Gastroesophageal sphincter (tissue), 4 donors: ENCODE measurements at regions not wholly inside any gene's neighbourhood (a gene's known extent, or its start where the extent isn't known, plus 50 kb on each side); places are given as distances from the start of the nearest gene placed in this dataset.

Experiments
- ATAC-seq: fragments of 150-250 bp; one replicate; pipeline ENCODE4 v1.9.1; 2016; ENCODE audit warnings: mild to moderate bottlenecking, moderate library complexity
- H3K27ac ChIP-seq, 4 donors: fragments of 200-600 bp; sonication (generic) in 3 of 4; 1 replicate in 3 of 4; 2 replicates in 1 of 4; pipeline ENCODE4 v1.5.1; 2016 to 2019
- H3K27me3 ChIP-seq: fragments of 200-600 bp; sonication (generic); one replicate; pipeline ENCODE4 v1.5.1; 2019
- H3K36me3 ChIP-seq, 2 donors: fragments of 200-600 bp; sonication (generic); one replicate each; pipeline ENCODE4 v1.5.1; 2019; ENCODE audit warnings: control low read depth in 1 of 2
- H3K4me1 ChIP-seq, 3 donors: fragments of 200-600 bp; sonication (generic); 1 replicate in 2 of 3; 2 replicates in 1 of 3; pipeline ENCODE4 v1.5.1; 2016 to 2019; ENCODE audit warnings: control low read depth in 2 of 3
- H3K4me3 ChIP-seq, 2 donors: fragments of 200-600 bp; sonication (generic); one replicate each; pipeline ENCODE4 v1.5.1; 2019; ENCODE audit warnings: mild to moderate bottlenecking in 1 of 2, moderate library complexity in 1 of 2
- H3K9me3 ChIP-seq, 3 donors: fragments of 200-600 bp; sonication (generic); one replicate each; pipeline ENCODE4 v1.5.1; 2017 to 2019; ENCODE audit warnings: control low read depth in 2 of 3
- CTCF ChIP-seq, 4 experiments: fragments of 200-600 bp in 2 of 4; fragments of 450-650 bp in 2 of 4; sonication (generic) in 1 of 4; IDR thresholded peaks; one replicate each; pipeline ENCODE4 v1.5.1; 2017 to 2019; ENCODE audit warnings: antibody characterized with exemption in 4 of 4, mild to moderate bottlenecking in 2 of 4, moderate library complexity in 2 of 4
- EP300 ChIP-seq: sonication (generic); formaldehyde crosslinking; IDR thresholded peaks from one replicate; pipeline ENCODE4 v1.6.1; 2017; ENCODE audit warnings: antibody characterized with exemption, mild to moderate bottlenecking
- POLR2A ChIP-seq, 2 donors: fragments of 450-650 bp; IDR thresholded peaks; one replicate each; pipeline ENCODE4 v1.6.1; 2017; ENCODE audit warnings: antibody characterized with exemption in 2 of 2, mild to moderate bottlenecking in 2 of 2, moderate library complexity in 1 of 2
- POLR2AphosphoS5 ChIP-seq: sonication (generic); formaldehyde crosslinking; IDR thresholded peaks from one replicate; pipeline ENCODE4 v1.6.1; 2017; ENCODE audit warnings: antibody characterized with exemption
- WGBS, 2 donors: methylation state at CpG; one replicate each; pipeline ENCODE4 v1.1.5; 2018; ENCODE audit warnings: low coverage in 1 of 2; 5-methylcytosine and 5-hydroxymethylcytosine counted together

GRCh38 chr10:21141946-21142492 is 244.9 kb upstream of the NEBL start:
- H3K27ac ChIP-seq = no peak overlapping the region
- TF ChIP-seq EP300 = no peak
- no peak for TF ChIP-seq POLR2AphosphoS5
- TF ChIP-seq CTCF (IDR thresholded peaks at IDR 0.05) = no peak
- no peak for TF ChIP-seq POLR2A (IDR thresholded peaks at IDR 0.05)
- ATAC-seq = no peak
- WGBS, 2 donors = 81 to 82% methylated on average over 2 of the region's 2 CpGs
- no peaks in the 10 kb centered on the region for H3K9me3 ChIP-seq
- H3K4me3 ChIP-seq = no peak overlapping the region
- H3K27me3 ChIP-seq = no peaks in the 10 kb centered on the region
- H3K36me3 ChIP-seq = no peaks in the 10 kb centered on the region
- no peaks in the 10 kb centered on the region for H3K4me1 ChIP-seq

GRCh38 chr10:21138769-21139340 is 241.7 kb upstream of the NEBL start:
- no peak for TF ChIP-seq CTCF (IDR thresholded peaks at IDR 0.05)
- TF ChIP-seq POLR2A (IDR thresholded peaks at IDR 0.05) = no peak
- no peak for TF ChIP-seq EP300
- TF ChIP-seq POLR2AphosphoS5 = no peak
- H3K9me3 ChIP-seq = no peaks in the 10 kb centered on the region
- H3K4me1 ChIP-seq = no peaks in the 10 kb centered on the region
- no peaks in the 10 kb centered on the region for H3K36me3 ChIP-seq
- no peaks in the 10 kb centered on the region for H3K27me3 ChIP-seq
- no peak for ATAC-seq
- no peak overlapping the region for H3K4me3 ChIP-seq
- 34 to 43% methylated on average over 5 to 6 of the region's 6 CpGs for WGBS, 2 donors
- H3K27ac ChIP-seq = no peak overlapping the region

GRCh38 chr10:21135023-21135931 is 238.2 kb upstream of the NEBL start:
- H3K36me3 ChIP-seq = no peaks in the 10 kb centered on the region
- 35 to 61% methylated on average over 7 to 10 of the region's 10 CpGs for WGBS, 2 donors
- no peaks in the 10 kb centered on the region for H3K9me3 ChIP-seq
- no peak for ATAC-seq
- H3K27ac ChIP-seq = no peak overlapping the region
- H3K27me3 ChIP-seq = no peaks in the 10 kb centered on the region
- no peak for TF ChIP-seq POLR2A (IDR thresholded peaks at IDR 0.05)
- TF ChIP-seq POLR2AphosphoS5 = no peak
- TF ChIP-seq EP300 = no peak
- no peak for TF ChIP-seq CTCF (IDR thresholded peaks at IDR 0.05)
- no peak overlapping the region for H3K4me3 ChIP-seq
- no peaks in the 10 kb centered on the region for H3K4me1 ChIP-seq

GRCh38 chr10:21134645-21135022 is 237.5 kb upstream of the NEBL start:
- H3K27ac ChIP-seq = no peak overlapping the region
- no peaks in the 10 kb centered on the region for H3K36me3 ChIP-seq
- no peak for ATAC-seq
- no peaks in the 10 kb centered on the region for H3K27me3 ChIP-seq
- H3K9me3 ChIP-seq = no peaks in the 10 kb centered on the region
- WGBS, 2 donors = 60 to 81% methylated on average over 3 to 7 of the region's 7 CpGs
- TF ChIP-seq CTCF (IDR thresholded peaks at IDR 0.05) = no peak
- no peak for TF ChIP-seq EP300
- TF ChIP-seq POLR2A (IDR thresholded peaks at IDR 0.05) = no peak
- TF ChIP-seq POLR2AphosphoS5 = no peak
- H3K4me1 ChIP-seq = no peaks in the 10 kb centered on the region
- no peak overlapping the region for H3K4me3 ChIP-seq
